Inferior parietal cortex (tissue), 1 donor: ENCODE measurements at regions not wholly inside any gene's neighbourhood (a gene's known extent, or its start where the extent isn't known, plus 50 kb on each side); places are given as distances from the start of the nearest gene placed in this dataset.

Source experiments
- DNase-seq: peaks from one replicate; pipeline ENCODE4 v3.0.0-alpha.2; 2016; ENCODE audit errors: extremely low spot score

GRCh38 chr9:103904242-103904641, 189.9 kb upstream of the SMC2 start:
- DNase-seq: no peak

GRCh38 chr9:103913899-103914298, 180.2 kb upstream of the SMC2 start:
- DNase-seq: no peak

DNA sequence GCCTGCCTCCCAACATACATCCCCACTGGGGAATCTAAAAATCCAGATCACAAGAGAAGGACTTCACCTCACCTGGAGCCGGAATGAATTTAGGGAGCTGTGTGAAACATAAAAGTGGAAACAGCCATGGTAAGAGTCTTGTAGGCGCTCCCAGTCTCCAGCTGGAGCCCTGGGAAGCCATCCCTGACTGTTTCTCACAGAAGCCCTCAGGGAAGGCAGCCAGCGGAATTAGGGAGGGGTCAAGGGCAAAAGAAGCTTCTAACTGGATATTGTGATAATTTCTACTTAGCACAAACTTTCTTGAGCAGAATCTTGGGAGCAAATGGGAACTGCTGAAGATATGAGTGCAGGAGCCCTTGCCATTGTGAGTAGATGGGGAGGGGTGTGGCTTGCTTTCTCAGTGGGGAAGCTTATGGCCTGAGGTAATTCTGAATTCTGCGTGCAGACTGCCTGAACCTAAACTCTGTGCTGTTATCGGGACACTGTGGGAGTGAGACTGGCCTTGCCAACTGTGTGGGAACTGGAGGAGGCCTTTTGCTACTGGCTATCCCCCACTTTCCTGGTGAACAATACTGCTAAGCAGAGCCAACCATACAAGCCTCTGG, 174.4 kb upstream of the SMC2 start:
- no peak for DNase-seq

GRCh38 chr9:103928442-103928841, 165.7 kb upstream of the SMC2 start:
- DNase-seq: no peak

GRCh38 chr9:103941104-103941503, 153.0 kb upstream of the SMC2 start:
- no peak for DNase-seq

GRCh38 chr9:103942200-103942599, 151.9 kb upstream of the SMC2 start:
- DNase-seq: no peak

DNA sequence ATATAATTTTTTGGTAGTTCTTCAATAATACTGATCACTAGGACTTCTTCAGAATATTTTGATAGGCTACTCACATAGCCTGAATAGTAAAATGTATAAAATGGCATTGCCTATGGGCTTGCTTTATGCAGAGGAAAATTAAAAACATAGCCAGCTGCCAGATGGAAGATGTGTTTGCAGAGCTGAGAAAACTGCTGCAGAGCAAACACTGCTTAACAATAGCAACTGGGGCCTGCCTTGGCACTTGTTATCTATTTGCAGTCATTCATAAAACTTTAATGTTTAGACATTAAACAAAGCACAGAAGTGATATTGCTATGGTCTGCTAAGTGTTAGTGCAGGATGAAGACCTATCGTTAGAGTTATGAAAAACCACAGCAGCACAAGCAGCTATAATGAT, 151.5 kb upstream of the SMC2 start:
- no peak for DNase-seq

- no peak for DNase-seq
These were observed 145.0 kb upstream of the SMC2 start for GRCh38 chr9:103949096-103949495.

GRCh38 chr9:103977163-103977562, 116.9 kb upstream of the SMC2 start:
- DNase-seq: no peak

DNA sequence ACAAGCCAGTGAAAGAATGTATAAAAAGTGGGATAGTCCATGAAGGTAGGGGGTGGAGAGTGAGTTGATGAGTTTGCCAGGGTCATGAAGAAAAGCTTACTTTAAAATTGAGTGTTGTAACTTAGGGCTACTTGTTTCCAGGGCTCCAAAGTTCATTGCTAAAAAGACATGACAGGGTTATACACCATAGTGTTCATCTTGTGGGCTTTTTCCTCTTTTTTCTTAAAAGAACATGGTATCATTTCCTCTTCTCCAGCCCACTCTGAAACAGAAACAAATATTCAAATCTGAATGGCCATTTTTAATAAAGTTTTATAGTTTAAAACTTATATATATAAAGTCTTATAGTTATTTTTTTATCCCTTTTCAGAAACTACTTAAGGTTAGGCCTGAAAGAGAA, 115.7 kb upstream of the SMC2 start:
- DNase-seq: no peak

GRCh38 chr9:103981912-103982311, 112.2 kb upstream of the SMC2 start:
- DNase-seq: no peak

GRCh38 chr9:103985077-103985476, 109.0 kb upstream of the SMC2 start:
- no peak for DNase-seq

DNA sequence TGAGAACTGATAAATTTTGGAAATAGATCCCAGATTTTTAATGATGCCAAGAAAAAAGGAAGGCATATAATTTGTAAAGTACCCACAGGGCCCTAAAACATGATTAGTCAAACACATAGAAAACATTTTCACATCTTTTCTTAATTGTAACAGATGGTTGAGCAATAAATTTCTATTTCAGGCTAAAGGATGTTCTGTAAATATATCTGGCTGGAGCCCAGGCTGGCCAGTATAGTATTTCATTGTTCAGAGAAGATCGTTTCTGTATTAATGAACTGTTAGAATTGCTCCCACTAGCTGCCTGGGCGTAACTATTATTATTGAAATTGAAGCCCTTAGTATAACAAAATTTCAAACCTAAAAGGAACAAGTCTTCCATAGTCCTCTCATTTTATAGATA, 105.3 kb upstream of the SMC2 start:
- no peak for DNase-seq

GRCh38 chr9:103990311-103990710, 103.8 kb upstream of the SMC2 start:
- no peak for DNase-seq

- DNase-seq: no peak
These were observed 103.1 kb upstream of the SMC2 start for GRCh38 chr9:103991001-103991400.

DNA sequence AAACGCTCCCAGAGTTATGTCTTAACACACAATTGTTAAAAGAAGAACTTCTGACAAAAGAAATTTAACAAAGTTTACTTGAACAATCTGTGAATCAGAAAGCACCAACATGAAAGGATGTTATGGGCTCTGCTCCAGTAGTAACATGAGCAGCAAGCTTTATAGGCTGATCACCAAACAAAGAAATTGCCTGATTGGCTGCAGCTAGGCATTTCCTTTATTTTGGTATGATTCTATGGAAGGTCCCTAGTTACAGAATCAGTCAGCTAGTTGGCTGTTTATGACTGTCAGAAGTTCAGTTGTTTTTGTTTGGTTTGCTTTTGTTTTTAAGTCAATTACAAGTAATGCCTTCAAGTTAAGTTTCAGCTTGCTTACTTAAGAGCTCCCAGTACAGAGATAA, 102.4 kb upstream of the SMC2 start:
- DNase-seq: no peak

DNA sequence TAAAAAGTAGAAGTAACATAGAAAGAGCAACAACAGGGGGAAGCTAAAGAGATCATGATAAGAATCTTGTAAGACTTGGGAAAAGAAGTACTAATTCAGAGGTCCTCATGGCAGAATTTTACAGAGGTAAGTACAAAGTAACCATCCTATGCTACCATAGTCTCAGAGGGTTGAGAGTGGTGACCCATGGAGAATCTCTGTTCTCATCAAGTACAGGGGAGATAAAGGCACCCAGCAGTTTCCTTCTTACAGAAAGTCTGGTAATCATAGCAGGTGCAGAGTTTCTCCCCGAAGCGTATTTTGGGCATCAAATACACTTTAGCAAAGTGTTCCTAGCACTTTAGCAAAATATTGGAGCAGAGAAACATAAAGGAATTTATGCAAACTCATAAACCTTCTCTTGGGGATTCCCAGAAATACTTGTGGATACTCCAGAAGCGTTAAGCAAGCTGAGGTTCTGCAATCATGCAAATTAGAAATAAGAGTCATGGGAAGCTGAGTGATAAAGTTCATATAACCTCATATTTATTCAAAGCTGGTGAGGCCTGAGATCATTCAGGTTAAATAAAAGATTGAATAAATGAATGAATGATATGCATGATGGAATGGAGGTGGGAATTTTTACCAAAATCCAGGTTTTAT, 101.0 kb upstream of the SMC2 start:
- no peak for DNase-seq

DNA sequence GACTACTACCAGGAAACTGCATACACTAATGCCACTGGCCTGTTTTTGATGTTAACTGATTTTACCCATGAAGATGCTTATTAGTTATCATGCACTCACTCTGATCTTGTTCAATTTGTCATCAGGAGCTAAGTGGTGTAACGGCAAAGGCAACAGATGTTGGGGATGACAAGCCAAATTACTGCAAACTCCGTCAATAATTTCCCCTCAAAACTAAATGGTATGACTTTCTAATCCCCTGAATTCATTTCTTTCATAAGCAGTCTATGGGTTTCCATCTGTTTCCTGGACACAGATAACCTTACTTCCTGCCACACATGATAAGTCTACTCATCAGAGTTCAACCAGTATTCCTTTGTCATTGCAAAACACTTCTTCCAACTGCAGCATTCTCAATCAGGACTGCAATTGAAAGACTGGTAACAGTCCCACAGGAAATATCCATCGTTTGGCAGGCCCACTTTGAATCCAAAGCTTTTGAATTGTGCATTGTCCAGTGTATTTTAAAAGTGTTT, 96.2 kb upstream of the SMC2 start:
- DNase-seq: no peak

- DNase-seq: no peak
These were observed 94.6 kb upstream of the SMC2 start for GRCh38 chr9:103999375-104000062.

DNA sequence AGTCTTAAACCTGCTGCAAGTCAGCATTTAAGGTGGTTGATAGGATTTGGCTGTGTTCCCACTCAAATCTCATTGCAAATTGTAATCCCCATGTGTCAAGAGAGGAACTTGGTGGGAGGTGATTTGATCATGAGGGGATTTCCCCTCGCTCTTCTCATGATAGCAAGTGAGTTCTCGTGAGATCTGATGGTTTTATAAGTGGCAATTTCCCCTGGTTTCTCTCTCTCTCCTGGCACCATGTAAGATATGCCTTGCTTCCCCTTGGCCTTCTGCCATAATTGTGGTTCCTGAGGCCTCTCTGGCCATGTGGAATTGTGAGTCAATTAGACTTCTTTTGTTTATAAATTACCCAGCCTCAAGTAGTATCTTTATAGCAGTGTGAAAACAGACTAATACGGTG, 84.3 kb upstream of the SMC2 start:
- no peak for DNase-seq

- DNase-seq: no peak
These were observed 72.0 kb upstream of the SMC2 start for GRCh38 chr9:104022083-104022482.

- DNase-seq: no peak
These were observed 69.0 kb upstream of the SMC2 start for GRCh38 chr9:104025104-104025503.

- DNase-seq: no peak
These were observed 68.2 kb upstream of the SMC2 start for GRCh38 chr9:104025945-104026344.
